ENCODE measurements at regions not wholly inside any gene's neighbourhood (a gene's known extent, or its start where the extent isn't known, plus 50 kb on each side); places are given as distances from the start of the nearest gene placed in this dataset.
"Not testable (repeated sequence)": the region's sequence is repeated elsewhere in the genome, so short reads cannot be mapped to it uniquely, and the experiment has no call there.

GRCh38 chr1:21385022-21385421 is 54.9 kb upstream of the NBPF3 start:
- no peak for DNase-seq (ENCODE audit: low spot score)

GRCh38 chr1:21384620-21385019 is 55.3 kb upstream of the NBPF3 start:
- DNase-seq (ENCODE audit: low spot score) = no peak

GRCh38 chr1:21383785-21384401 is 56.0 kb upstream of the NBPF3 start:
- DNase-seq (ENCODE audit: low spot score) = no peak

GRCh38 chr1:21381354-21381753 is 58.6 kb upstream of the NBPF3 start:
- no peak for DNase-seq (ENCODE audit: low spot score)

GRCh38 chr1:21380147-21380546 is 59.8 kb upstream of the NBPF3 start:
- DNase-seq (ENCODE audit: low spot score) = not testable (repeated sequence)

- no peak for DNase-seq (ENCODE audit: low spot score)
These were observed 60.4 kb upstream of the NBPF3 start for GRCh38 chr1:21379571-21379970.

- no peak for DNase-seq (ENCODE audit: low spot score)
These were observed 61.0 kb upstream of the NBPF3 start for GRCh38 chr1:21378705-21379494.

GRCh38 chr1:21372383-21372782 is 67.6 kb upstream of the NBPF3 start:
- DNase-seq (ENCODE audit: low spot score) = no peak

- no peak for DNase-seq (ENCODE audit: low spot score)
These were observed 70.0 kb upstream of the NBPF3 start for GRCh38 chr1:21369905-21370304.

GRCh38 chr1:21368515-21369289 is 71.2 kb upstream of the NBPF3 start:
- DNase-seq (ENCODE audit: low spot score) = peak; percentile 58

GRCh38 chr1:21367973-21368514 is 71.9 kb upstream of the NBPF3 start:
- not testable (repeated sequence) for DNase-seq (ENCODE audit: low spot score)

GRCh38 chr1:21366288-21366687 is 73.6 kb upstream of the NBPF3 start:
- no peak for DNase-seq (ENCODE audit: low spot score)

- no peak for DNase-seq (ENCODE audit: low spot score)
These were observed 74.8 kb upstream of the ECE1 start for GRCh38 chr1:21365036-21365435.

- DNase-seq (ENCODE audit: low spot score) = no peak
These were observed 71.8 kb upstream of the ECE1 start for GRCh38 chr1:21362096-21362495.

GRCh38 chr1:21361506-21361905 is 71.2 kb upstream of the ECE1 start:
- no peak for DNase-seq (ENCODE audit: low spot score)

GRCh38 chr1:21357161-21357560 is 66.9 kb upstream of the ECE1 start:
- DNase-seq (ENCODE audit: low spot score) = no peak

- DNase-seq (ENCODE audit: low spot score) = no peak
These were observed 65.7 kb upstream of the ECE1 start for GRCh38 chr1:21355956-21356355.

- DNase-seq (ENCODE audit: low spot score) = no peak
These were observed 62.3 kb upstream of the ECE1 start for GRCh38 chr1:21352586-21352985.

- no peak for DNase-seq (ENCODE audit: low spot score)
These were observed 61.6 kb upstream of the ECE1 start for GRCh38 chr1:21351901-21352300.

- DNase-seq (ENCODE audit: low spot score) = no peak
These were observed 60.1 kb upstream of the ECE1 start for GRCh38 chr1:21350202-21350885.

GRCh38 chr1:21349693-21350092 is 59.4 kb upstream of the ECE1 start:
- DNase-seq (ENCODE audit: low spot score) = no peak

- DNase-seq (ENCODE audit: low spot score) = no peak
These were observed 56.9 kb upstream of the ECE1 start for GRCh38 chr1:21347072-21347581.

Measured in CD4-positive, alpha-beta T cell treated with Interleukin-6 at 100 ng/mL for 8 hours (primary cell).